ENCODE measurements at regions not wholly inside any gene's neighbourhood (a gene's known extent, or its start where the extent isn't known, plus 50 kb on each side); places are given as distances from the start of the nearest gene placed in this dataset.

- Histone ChIP-seq H3K9ac (ENCODE audit: low read length) (no peak overlapping the region), H3K9me2 (replicated peaks; ENCODE audit: insufficient read depth, low read length) (no peaks in the 10 kb centered on the region), H3K9me3 (ENCODE audit: insufficient read depth, low read length) (no peaks in the 10 kb centered on the region), H3K36me3 (ENCODE audit: low read length) (no peaks in the 10 kb centered on the region), H3K79me2 (ENCODE audit: insufficient read depth, low read length) (no peaks in the 10 kb centered on the region), H3K4me3 (ENCODE audit: insufficient read depth, low read length, poor library complexity, severe bottlenecking) (no peak overlapping the region), H3K27ac (ENCODE audit: low read depth, low read length) (no peak overlapping the region), H4K20me1 (ENCODE audit: low read depth, low read length) (no peaks in the 10 kb centered on the region), H3K4me2 (ENCODE audit: low read depth, low read length, poor library complexity, severe bottlenecking) (no peak overlapping the region), H3F3A (ENCODE audit: insufficient read depth) (no peaks in the 10 kb centered on the region), H3K27me3 (ENCODE audit: low read length) (no peaks in the 10 kb centered on the region), H2AFZ (ENCODE audit: low read depth, low read length, severe bottlenecking) (no peak overlapping the region)
- TF ChIP-seq CTCF (IDR thresholded peaks at IDR 0.05; ENCODE audit: insufficient read depth, low read length, poor library complexity, severe bottlenecking) (no peak), EZH2phosphoT487 (conservative IDR thresholded peaks at IDR 0.05; ENCODE audit: low read length) (no peak)
Measured at GRCh38 chrX:39967348-39967747, 130.4 kb downstream of the BCOR start.

- Histone ChIP-seq H4K20me1 (ENCODE audit: low read depth, low read length) (no peaks in the 10 kb centered on the region), H2AFZ (ENCODE audit: low read depth, low read length, severe bottlenecking) (no peak overlapping the region), H3K4me2 (ENCODE audit: low read depth, low read length, poor library complexity, severe bottlenecking) (no peak overlapping the region), H3K4me3 (ENCODE audit: insufficient read depth, low read length, poor library complexity, severe bottlenecking) (no peak overlapping the region), H3K9ac (ENCODE audit: low read length) (no peak overlapping the region), H3K9me3 (ENCODE audit: insufficient read depth, low read length) (no peaks in the 10 kb centered on the region), H3K27ac (ENCODE audit: low read depth, low read length) (no peak overlapping the region), H3F3A (ENCODE audit: insufficient read depth) (no peaks in the 10 kb centered on the region), H3K79me2 (ENCODE audit: insufficient read depth, low read length) (no peaks in the 10 kb centered on the region), H3K9me2 (replicated peaks; ENCODE audit: insufficient read depth, low read length) (no peaks in the 10 kb centered on the region), H3K36me3 (ENCODE audit: low read length) (no peaks in the 10 kb centered on the region), H3K27me3 (ENCODE audit: low read length) (no peaks in the 10 kb centered on the region)
- TF ChIP-seq EZH2phosphoT487 (conservative IDR thresholded peaks at IDR 0.05; ENCODE audit: low read length) (no peak), CTCF (IDR thresholded peaks at IDR 0.05; ENCODE audit: insufficient read depth, low read length, poor library complexity, severe bottlenecking) (no peak)
Measured at GRCh38 chrX:39969099-39969818, 128.5 kb downstream of the BCOR start.

- H3K4me2 ChIP-seq (ENCODE audit: low read depth, low read length, poor library complexity, severe bottlenecking): no peak overlapping the region
Measured at GRCh38 chrX:39969819-39970504, 127.8 kb downstream of the BCOR start.

More at GRCh38 chrX:39969819-39970504, 127.8 kb downstream of the BCOR start:
- Histone ChIP-seq H2AFZ (ENCODE audit: low read depth, low read length, severe bottlenecking) (no peak overlapping the region), H4K20me1 (ENCODE audit: low read depth, low read length) (no peaks in the 10 kb centered on the region), H3F3A (ENCODE audit: insufficient read depth) (no peaks in the 10 kb centered on the region), H3K9me3 (ENCODE audit: insufficient read depth, low read length) (no peaks in the 10 kb centered on the region), H3K4me3 (ENCODE audit: insufficient read depth, low read length, poor library complexity, severe bottlenecking) (no peak overlapping the region), H3K79me2 (ENCODE audit: insufficient read depth, low read length) (no peaks in the 10 kb centered on the region), H3K27ac (ENCODE audit: low read depth, low read length) (no peak overlapping the region), H3K9ac (ENCODE audit: low read length) (no peak overlapping the region), H3K9me2 (replicated peaks; ENCODE audit: insufficient read depth, low read length) (no peaks in the 10 kb centered on the region), H3K36me3 (ENCODE audit: low read length) (no peaks in the 10 kb centered on the region), H3K27me3 (ENCODE audit: low read length) (no peaks in the 10 kb centered on the region)
- no peak for TF ChIP-seq EZH2phosphoT487 (conservative IDR thresholded peaks at IDR 0.05; ENCODE audit: low read length)
- no peak for TF ChIP-seq CTCF (IDR thresholded peaks at IDR 0.05; ENCODE audit: insufficient read depth, low read length, poor library complexity, severe bottlenecking)
